Prostate gland (tissue), 2 donors: ENCODE measurements at regions not wholly inside any gene's neighbourhood (a gene's known extent, or its start where the extent isn't known, plus 50 kb on each side); places are given as distances from the start of the nearest gene placed in this dataset.

ENCODE experiments used
- CTCF ChIP-seq, 4 experiments: fragments of 200-600 bp in 2 of 4; fragments of 450-650 bp in 2 of 4; sonication (generic) in 2 of 4; IDR thresholded peaks; 1 replicate in 3 of 4; 2 replicates in 1 of 4; pipeline ENCODE4 v1.5.1; 2016 to 2019; ENCODE audit warnings: antibody characterized with exemption in 4 of 4, mild to moderate bottlenecking in 2 of 4, moderate library complexity in 2 of 4
- POLR2A ChIP-seq: fragments of 450-650 bp; IDR thresholded peaks from one replicate; pipeline ENCODE4 v1.6.1; 2016; ENCODE audit warnings: antibody characterized with exemption, mild to moderate bottlenecking

- TF ChIP-seq CTCF (IDR thresholded peaks at IDR 0.05) (no peak), POLR2A (no peak)
These were observed 600.1 kb upstream of the CHORDC1 start for GRCh38 chr11:90822996-90823395.
